Endothelial cell of umbilical vein (primary cell): ENCODE measurements at regions not wholly inside any gene's neighbourhood (a gene's known extent, or its start where the extent isn't known, plus 50 kb on each side); places are given as distances from the start of the nearest gene placed in this dataset.

ENCODE experiments used
- FOS ChIP-seq: IDR thresholded peaks from 2 replicates; pipeline ENCODE4 v1.6.1; 2011; ENCODE audit warnings: mild to moderate bottlenecking, low read length, moderate library complexity, borderline replicate concordance; ENCODE audit not compliant: insufficient read depth
- POLR2A ChIP-seq: IDR thresholded peaks from 2 replicates; pipeline ENCODE4 v1.6.1; 2012; ENCODE audit warnings: low read depth, mild to moderate bottlenecking, control low read depth, low read length
- POLR2AphosphoS5 ChIP-seq: IDR thresholded peaks from 2 replicates; pipeline ENCODE4 v1.6.1; 2012; ENCODE audit warnings: low read depth, mild to moderate bottlenecking, control low read depth, low read length, moderate library complexity; ENCODE audit not compliant: insufficient read depth
- TF ChIP-seq, protein P1 (sequence below), 2 donors: IDR thresholded peaks; 1 replicate in 1 of 2; 2 replicates in 1 of 2; pipeline ENCODE4 v1.5.1; 2011; ENCODE audit warnings: low read length in 2 of 2, mild to moderate bottlenecking in 2 of 2, moderate library complexity in 2 of 2, control low read depth in 1 of 2, inconsistent platforms in 1 of 2, low read depth in 1 of 2; ENCODE audit not compliant: insufficient read depth in 1 of 2; ENCODE audit errors: extremely low read depth in 1 of 2

DNA sequence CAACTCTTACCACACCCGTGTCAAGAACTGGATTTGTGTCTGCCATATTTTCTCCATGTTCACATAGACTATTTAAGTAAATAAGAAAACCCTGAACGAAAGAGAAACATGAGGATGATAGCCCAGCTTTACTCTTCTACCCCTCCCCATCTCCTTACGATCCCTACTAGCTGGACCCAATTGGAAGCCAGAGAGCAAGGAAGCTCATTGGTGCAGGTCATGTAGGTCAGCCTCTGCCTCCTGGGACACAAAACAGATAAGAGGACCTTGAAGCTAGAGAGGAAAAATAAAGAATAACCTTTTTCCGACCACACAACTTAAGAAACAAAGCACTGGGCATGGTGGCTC, 124.6 kb upstream of the ATF7IP start:
- TF ChIP-seq, protein P1, sequence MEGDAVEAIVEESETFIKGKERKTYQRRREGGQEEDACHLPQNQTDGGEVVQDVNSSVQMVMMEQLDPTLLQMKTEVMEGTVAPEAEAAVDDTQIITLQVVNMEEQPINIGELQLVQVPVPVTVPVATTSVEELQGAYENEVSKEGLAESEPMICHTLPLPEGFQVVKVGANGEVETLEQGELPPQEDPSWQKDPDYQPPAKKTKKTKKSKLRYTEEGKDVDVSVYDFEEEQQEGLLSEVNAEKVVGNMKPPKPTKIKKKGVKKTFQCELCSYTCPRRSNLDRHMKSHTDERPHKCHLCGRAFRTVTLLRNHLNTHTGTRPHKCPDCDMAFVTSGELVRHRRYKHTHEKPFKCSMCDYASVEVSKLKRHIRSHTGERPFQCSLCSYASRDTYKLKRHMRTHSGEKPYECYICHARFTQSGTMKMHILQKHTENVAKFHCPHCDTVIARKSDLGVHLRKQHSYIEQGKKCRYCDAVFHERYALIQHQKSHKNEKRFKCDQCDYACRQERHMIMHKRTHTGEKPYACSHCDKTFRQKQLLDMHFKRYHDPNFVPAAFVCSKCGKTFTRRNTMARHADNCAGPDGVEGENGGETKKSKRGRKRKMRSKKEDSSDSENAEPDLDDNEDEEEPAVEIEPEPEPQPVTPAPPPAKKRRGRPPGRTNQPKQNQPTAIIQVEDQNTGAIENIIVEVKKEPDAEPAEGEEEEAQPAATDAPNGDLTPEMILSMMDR (IDR thresholded peaks at IDR 0.05; ENCODE audit: extremely low read depth in 1 of 2, insufficient read depth in 1 of 2, low read depth in 1 of 2, low read length in 2 of 2), result no peak
- TF ChIP-seq POLR2AphosphoS5 (no peak), FOS (no peak), POLR2A (no peak)
